GM21360 (cell line): ENCODE measurements at regions not wholly inside any gene's neighbourhood (a gene's known extent, or its start where the extent isn't known, plus 50 kb on each side); places are given as distances from the start of the nearest gene placed in this dataset.

Experiments
- ATAC-seq: cut with Tn5 transposase; IDR thresholded peaks from one replicate; pipeline ENCODE4 v1.9.1; 2021; ENCODE audit warnings: mild to moderate bottlenecking, moderate library complexity; ENCODE audit not compliant: unreplicated experiment

DNA sequence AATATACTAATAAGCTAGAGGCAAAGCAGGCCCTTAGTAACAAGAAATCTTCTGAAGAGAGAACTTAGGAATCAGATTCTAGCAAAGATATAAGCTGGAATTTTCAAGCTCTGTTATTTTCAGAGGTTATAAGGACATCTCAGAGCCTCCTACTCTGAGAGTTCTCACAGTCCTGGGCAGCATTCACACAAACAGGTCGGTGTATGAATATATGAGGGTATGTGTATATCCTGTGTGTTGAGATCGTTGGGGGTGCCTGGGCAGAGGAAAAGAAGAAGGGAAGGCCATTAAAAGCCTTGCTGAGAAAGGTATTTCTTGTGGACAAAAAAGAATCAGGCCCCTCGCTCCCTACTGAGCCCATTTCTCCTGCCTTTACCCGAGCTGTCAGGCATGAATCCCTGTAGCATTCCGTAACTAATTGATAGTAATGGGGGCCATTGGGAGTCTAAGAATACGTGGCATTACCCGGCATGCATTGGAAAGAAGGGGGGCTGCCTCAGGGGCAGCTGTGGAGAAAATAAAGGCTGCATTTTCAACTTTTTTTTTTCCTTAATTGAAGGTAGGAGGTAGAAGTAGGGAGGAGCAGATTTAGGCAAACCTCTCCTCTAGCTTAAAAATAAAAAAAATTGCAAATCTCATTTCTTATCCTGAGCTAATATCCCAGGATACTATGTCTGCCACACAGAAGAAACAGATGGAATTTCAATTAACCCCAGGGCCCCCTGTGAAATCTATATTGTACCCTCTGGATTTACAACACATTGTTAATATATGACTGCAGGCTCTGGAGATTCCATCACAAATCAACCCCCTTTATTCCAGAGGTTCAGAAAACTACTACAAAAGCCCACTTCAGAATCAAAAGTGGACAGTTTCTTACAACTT, 103.8 kb downstream of the GTPBP8 start:
- no peak for ATAC-seq

- ATAC-seq, result no peak
Measured at GRCh38 chr3:113096188-113096892, 105.6 kb downstream of the GTPBP8 start.

DNA sequence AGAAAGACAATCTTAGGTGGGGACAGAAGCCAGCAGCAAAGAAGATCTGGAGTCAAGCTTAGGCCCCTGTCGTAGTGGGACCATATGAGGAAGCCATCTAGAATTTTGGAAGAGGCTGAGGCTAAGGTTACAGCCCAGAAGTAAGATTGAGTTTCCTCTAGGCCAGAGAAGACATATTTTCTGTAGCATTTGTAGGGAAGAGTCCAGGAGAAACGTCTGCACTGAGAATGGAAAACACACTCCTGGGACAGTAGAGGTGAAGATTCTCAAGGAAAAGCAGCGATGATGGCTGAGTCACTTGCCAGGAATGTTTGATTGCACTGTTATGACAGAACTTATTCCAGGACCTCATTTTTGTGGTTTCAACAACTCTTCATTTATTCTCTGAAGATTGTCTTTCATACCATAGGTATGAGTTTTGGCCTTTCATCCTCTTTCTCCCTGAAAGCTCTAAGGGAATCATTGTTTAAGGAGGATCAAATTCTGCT, 107.2 kb downstream of the GTPBP8 start:
- no peak for ATAC-seq

DNA sequence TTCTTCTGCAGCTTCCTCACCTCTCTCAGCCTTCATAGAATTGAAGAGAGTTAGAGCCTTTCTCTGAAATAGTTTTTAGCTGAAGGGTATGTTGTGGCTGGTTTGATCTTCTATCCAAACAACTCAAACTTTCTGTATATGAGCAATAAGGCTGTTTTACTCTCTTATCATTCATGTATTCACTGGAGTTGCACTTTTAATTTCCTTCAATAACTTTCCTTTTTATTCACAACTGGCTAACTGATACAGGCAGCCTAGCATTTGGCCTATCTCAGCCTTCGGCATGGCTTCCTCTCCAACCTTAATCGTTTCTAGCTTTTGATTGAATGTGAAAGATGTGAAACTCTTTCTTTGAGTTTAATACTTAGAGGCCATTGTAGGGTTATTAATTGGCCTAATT, 109.3 kb downstream of the GTPBP8 start:
- ATAC-seq, result no peak

DNA sequence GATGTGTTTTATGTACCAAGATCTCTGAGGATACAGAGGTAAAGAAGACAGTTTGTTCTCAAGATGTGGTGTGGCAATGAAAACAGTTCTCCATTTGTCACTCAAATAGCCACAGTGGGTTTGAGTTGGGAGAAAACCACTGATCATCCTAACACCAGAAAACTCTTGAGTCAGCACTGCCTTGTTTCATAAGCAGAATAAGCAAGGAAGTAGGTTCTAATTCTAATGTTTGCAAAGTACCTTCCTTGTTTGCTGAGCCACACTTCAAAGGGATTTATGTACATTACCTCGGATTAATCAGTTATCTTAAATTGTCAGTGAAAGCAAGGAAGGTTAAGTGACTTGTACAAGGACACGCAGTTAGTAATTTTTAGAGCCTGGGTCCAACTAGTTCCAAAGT, 107.8 kb upstream of the BOC start:
- ATAC-seq, result no peak

GRCh38 chr3:113104357-113105092, 106.8 kb upstream of the BOC start:
- ATAC-seq, result no peak

GRCh38 chr3:113105093-113105449, 106.3 kb upstream of the BOC start:
- no peak for ATAC-seq

GRCh38 chr3:113105966-113106660, 105.2 kb upstream of the BOC start:
- ATAC-seq, result no peak

DNA sequence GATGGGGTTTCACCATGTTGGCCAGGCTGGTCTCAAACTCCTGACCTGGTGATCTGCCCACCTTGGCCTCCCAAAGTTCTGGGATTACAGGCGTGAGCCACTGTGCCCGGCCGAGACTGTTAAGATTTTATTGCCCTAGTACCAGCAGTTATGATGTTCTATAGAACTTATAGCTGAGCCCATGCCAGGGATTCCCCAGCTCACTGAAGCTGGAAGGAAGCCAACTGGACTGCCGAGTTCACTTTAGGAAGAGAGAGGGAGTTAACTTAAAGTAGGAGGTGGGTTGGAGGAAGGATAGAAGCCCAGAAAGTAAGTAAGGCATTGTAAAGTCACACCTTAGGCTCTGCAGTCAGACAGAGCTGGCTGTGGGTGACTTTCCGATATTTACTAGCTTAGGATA, 101.1 kb upstream of the BOC start:
- ATAC-seq, result no peak

DNA sequence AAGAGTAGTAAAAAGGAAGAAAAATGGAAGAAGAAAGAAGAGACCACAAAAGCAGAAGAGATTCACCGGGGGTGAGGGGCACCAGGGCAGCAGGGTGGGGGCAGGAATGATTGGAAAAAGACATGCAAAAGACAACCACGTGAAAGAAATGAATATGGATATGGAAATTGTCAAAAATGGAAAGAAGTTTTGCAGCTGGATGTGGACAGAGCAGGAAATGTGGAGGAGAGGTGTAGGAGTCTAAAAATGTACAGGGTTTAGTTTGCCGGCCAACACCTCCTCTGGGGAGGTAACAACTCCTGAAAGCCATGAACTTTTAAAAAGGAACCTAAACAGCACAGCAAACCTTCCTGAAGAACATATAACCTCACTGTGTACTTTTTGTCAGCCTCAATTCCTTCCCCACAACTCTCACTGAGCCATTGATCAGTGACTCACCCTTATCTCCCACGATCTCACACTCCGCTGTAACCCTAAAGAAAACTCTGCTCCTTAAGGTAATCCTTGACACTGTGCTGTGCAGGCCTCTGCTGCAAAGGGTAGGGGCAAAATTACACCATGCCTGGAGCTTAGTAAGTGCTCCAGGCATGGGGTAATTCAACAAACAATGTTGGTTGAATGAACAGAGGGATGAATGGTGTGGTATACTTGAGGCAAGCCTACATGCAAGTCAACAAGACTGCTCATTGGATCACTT, 100.2 kb upstream of the BOC start:
- ATAC-seq, result no peak

- ATAC-seq, result no peak
Measured at GRCh38 chr3:113113361-113113760, 98.0 kb upstream of the BOC start.

DNA sequence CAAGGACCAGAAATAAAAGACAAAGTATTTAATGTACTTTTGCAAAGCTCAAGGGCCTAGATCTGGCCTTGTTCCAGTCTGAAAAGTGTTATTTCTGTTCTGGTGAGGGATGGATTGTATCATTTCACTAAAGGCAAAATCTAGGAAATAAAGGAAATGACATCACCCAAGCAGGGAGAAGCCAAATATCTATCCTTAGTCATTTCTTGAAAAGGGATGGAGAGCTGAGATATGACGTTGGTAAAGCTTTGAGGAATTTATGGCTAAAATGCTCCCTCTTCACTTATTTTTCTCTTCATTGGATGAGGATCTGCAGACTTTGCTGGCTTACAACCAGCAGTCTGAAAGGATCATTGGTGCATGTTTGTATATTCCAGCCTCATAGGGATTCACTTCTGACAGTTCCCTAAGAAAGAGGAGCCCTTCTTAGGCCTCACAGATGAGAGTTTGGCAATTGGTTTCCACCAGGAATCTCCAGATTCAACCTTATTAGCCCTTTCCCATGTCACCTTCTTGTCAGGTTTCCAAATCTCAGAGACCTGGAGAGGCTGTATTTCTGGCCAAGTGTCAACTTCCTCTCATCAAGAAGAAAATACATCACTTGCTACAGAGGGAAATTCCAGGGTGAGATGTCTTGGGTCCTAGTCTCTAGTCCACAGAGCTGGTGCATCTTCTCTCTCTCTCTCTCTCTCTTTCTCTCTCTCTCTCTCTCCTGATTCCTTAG, 93.7 kb upstream of the BOC start:
- no peak for ATAC-seq

DNA sequence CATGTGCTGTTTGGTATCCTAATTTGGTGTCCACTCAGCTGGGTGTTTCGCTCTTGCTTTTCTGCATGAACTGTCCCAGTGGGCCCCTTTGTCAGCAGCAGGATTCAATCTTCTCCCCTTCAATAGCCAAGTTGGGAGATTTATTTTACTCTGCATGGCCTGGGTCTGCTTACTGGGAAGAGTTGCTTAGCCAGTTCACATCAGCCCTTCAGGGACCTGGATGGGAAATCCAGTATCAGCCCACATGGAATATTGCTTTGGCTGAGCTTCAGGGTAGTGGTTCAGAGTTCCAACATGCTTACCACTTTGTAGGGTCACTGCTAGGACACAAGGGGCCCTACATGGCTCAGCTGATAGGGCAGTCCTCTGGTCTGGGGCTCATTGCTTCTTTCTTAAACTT, 93.0 kb upstream of the BOC start:
- no peak for ATAC-seq

DNA sequence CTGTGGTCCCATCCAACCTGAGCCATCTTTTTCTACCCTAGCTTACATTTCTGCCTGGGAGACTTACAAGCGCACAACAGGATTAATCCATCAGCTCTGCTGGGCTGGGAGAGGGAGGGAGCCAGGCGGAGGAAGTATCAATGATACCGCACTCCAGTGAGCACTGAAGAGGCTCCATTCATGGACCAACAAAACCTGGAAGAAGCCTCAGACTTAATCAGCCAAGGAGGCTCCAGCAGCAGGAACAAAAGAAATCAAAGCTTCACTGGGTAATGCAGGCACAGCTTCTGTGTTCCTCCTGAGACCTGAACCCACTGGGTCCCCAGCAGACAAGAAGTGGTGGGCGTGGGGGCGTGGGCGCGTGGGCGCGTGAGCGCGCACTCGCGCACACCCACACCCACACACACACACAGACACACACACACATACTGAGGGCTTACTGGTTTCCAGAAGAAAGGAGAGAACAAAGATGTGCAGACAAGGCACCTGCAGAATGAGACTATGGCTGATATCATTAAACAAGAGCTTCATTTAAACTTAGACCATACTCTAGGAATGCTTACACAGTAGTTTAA, 87.0 kb upstream of the BOC start:
- ATAC-seq, result no peak

GRCh38 chr3:113125951-113126350, 85.4 kb upstream of the BOC start:
- ATAC-seq, result no peak

- ATAC-seq, result no peak
Measured at GRCh38 chr3:113128386-113129015, 82.9 kb upstream of the BOC start.

DNA sequence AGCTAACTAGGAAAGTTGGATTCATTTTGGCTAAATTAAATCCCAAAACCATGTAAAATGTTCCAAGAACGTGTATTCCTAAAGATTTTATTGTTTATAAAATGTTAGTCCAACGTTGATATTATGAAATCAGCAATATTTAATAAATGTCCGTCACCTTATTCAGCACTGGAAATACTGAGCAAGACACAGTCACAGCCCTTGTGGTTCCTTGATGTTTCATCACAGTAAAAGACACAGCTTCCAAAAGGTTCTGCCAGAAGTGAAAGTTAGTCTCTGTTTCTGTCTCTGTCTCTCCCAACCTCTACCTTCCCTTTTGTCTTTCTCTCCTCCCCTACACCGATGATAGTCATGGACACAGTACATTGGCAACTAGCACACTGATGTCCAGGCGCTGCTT, 82.2 kb upstream of the BOC start:
- ATAC-seq, result no peak

GRCh38 chr3:113132571-113132996, 78.8 kb upstream of the BOC start:
- ATAC-seq, result no peak

DNA sequence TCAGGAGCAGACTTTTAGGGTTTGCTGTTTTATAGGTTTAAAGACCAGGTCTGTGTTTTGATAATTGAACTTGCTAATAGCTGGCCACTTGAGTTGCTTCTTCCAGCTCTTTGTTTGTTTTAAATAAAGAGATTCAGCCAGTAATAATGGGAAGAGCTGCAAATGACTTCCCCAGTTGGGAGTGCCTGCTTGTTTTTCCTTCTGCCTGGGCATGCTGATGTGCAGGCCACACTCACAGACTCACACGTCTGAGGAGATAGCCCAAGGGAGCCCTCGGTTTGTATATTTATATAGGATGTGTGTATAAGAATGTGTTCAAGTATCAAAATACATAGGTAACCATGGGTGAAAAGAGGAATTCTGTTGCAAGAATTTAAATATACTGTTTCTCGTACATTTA, 78.2 kb upstream of the BOC start:
- ATAC-seq, result no peak
